Left colon (tissue), 2 donors: ENCODE measurements at regions not wholly inside any gene's neighbourhood (a gene's known extent, or its start where the extent isn't known, plus 50 kb on each side); places are given as distances from the start of the nearest gene placed in this dataset.

Experiments used
- ATAC-seq: fragments of 200-7000 bp; cut with Tn5 transposase; one replicate; pipeline ENCODE4 v1.9.1; 2020; ENCODE audit warnings: mild to moderate bottlenecking, moderate library complexity
- DNase-seq, 2 donors: peaks; one replicate each; pipeline ENCODE4 v3.0.0-alpha.2; 2020
- intact Hi-C, 2 donors: fragments of 100-400 bp; cut with DNase I in 1 of 2; cut with micrococcal nuclease in 1 of 2; formaldehyde crosslinking; loops; one replicate each; pipeline versions ENCODE4 v1.11.2 to v1.14.0; 2022; cut with DNase I, micrococcal nuclease
- donor health status: DM: no; HTN: no; CAD: no.
- donor health status: DM: yes; HTN: yes; CAD: no.

DNA sequence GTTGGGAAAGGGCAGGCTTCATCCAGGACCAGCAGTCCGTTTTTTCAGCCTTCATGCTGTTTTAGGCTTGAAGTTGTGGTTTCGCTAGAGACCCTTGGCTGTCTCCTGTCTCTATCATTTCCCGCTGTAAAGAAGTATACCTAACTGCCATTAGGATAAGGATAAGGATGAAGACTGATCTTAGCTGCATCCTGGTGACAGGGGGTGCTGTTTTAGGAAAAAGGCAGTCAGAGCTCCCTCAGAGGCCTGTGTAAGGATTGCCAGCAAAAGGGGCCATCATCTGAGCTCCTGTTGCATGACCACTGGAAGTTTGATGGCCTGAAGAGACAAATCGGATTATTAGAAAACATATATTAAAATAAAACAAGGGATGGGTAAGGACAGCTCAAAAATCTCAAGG lies 64.8 kb upstream of the FGF10 start:
- no peak for ATAC-seq
- intact Hi-C loops = no loop called here
- no peak for DNase-seq

DNA sequence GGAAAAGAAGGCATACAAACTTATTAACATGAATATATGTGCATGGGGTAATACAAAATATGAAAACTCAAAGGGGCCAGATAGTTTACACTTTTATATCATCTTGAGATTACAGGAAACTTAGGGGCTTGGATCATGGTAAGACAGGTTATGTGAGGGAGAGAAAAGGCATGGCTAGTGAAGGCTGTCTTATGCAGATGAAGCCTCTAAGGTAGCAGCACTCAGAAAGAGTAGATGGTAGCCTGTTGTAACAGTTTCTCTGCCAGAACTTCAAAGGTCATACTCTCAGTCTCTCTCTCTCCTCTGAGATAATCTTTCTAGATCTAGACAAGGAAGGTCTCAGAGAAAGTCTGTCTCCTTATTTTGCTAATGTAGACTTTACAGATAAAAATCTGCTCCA lies 57.2 kb upstream of the FGF10 start:
- no peak for ATAC-seq
- no peak for DNase-seq
- intact Hi-C loops = no loop called here

DNA sequence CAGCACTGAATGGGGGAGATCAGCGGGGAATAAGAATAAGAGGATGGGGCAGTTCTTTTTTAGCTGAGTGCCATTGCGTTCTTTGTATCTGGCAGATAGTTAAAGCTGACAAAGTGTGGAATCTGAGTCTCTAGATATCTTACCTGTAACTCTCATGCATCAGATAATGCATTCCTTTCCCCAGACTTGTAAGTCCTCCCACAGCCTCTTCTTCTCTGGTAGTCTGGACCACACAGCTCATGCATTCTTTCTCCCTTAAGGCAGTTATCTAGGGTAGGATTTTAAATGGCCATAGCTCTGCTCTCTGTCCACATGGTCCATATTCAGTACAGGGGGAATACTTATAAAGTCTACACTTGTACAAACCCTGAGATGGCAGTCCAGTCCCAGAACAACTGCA lies 54.0 kb upstream of the FGF10 start:
- ATAC-seq (no peak), DNase-seq (no peak)
- intact Hi-C loops = no loop called here

DNA sequence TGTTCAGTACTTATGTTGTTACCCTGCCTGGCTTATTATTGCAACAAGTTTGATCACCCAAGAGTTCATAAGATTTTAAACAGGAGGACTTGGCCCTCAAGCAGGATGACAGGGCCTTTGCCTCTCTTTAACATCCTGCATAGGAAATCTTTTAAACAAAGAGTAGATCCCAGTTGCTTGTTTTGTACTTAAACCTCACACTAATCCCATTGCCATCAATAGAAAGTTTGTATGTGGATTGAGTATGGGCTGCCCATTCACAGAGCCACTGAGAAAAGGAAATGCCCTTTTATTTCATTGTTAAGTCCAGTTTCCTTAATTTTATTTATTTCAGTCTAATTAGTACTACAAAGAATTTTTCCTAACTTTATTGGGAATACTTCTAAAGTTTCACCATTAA lies 52.2 kb upstream of the FGF10 start:
- DNase-seq (no peak), ATAC-seq (no peak)
- intact Hi-C loops = no loop called here

DNA sequence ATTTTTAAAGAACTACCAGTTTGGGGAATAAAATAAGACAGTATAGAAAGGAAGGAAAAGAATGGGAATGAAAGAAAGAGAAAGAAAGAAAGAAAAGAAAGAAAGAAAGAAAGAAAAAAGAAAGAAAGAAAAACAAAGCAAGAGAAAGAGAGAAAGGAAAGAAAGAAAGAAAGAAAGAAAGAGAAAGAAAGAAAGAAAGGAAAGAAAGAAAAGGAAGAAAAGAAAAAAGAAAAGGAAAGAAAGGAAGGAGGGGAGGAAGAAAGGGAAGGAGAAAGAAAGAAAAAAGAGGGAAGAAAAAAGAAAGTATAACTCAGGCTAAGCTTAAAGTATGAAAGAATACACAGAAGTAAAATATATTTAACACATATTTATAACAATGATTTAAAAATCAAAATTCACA lies 51.0 kb upstream of the FGF10 start:
- intact Hi-C loops = no loop called here
- ATAC-seq (no peak), DNase-seq (no peak)
